DND-41 (cell line): ENCODE measurements at regions not wholly inside any gene's neighbourhood (a gene's known extent, or its start where the extent isn't known, plus 50 kb on each side); places are given as distances from the start of the nearest gene placed in this dataset.

ENCODE experiments used
- ATAC-seq: fragments of 200-7000 bp; cut with Tn5 transposase; 3 replicates; pipeline ENCODE4 v1.9.1; 2021; ENCODE audit warnings: low read depth; ENCODE audit not compliant: insufficient read depth
- DNase-seq: peaks from one replicate; pipeline ENCODE4 v3.0.0-alpha.2; 2020
- H2AFZ ChIP-seq: 2 replicates; pipeline ENCODE4 v1.6.0; 2012; ENCODE audit warnings: low read depth, low read length
- H3K27ac ChIP-seq: 2 replicates; pipeline ENCODE4 v1.5.1; 2012; ENCODE audit warnings: low read length, inconsistent platforms
- H3K27me3 ChIP-seq: fragments of 200-600 bp; sonication (generic); 2 replicates; pipeline ENCODE4 v1.6.0; 2012; ENCODE audit warnings: low read length, mild to moderate bottlenecking, inconsistent platforms; ENCODE audit not compliant: insufficient read depth, poor library complexity
- H3K36me3 ChIP-seq: 2 replicates; pipeline ENCODE4 v1.5.1; 2012; ENCODE audit warnings: low read length, inconsistent platforms; ENCODE audit not compliant: insufficient read depth
- H3K4me1 ChIP-seq: 2 replicates; pipeline ENCODE4 v1.5.1; 2012; ENCODE audit warnings: mild to moderate bottlenecking, low read length; ENCODE audit not compliant: insufficient read depth
- H3K4me2 ChIP-seq: 2 replicates; pipeline ENCODE4 v1.6.0; 2012; ENCODE audit warnings: mild to moderate bottlenecking, moderate library complexity, low read length, inconsistent platforms; ENCODE audit not compliant: insufficient read depth
- H3K4me3 ChIP-seq, 2 experiments: fragments of 200-600 bp in 1 of 2; shearing (Covaris generic) in 1 of 2; 2 replicates each; pipeline ENCODE4 v1.5.1; 2012 to 2016; ENCODE audit warnings: inconsistent platforms in 2 of 2, low read length in 2 of 2, mild to moderate bottlenecking in 2 of 2, low read depth in 1 of 2, moderate library complexity in 1 of 2
- H3K79me2 ChIP-seq: 2 replicates; pipeline ENCODE4 v1.6.0; 2012; ENCODE audit warnings: low read length, inconsistent platforms; ENCODE audit not compliant: insufficient read depth
- H3K9ac ChIP-seq: 2 replicates; pipeline ENCODE4 v1.6.0; 2012; ENCODE audit warnings: low read depth, mild to moderate bottlenecking, inconsistent platforms, low read length, moderate library complexity
- H3K9me3 ChIP-seq: 2 replicates; pipeline ENCODE4 v1.5.1; 2012; ENCODE audit warnings: low read length, moderate library complexity, mild to moderate bottlenecking, inconsistent platforms; ENCODE audit not compliant: insufficient read depth, severe bottlenecking
- H4K20me1 ChIP-seq: 2 replicates; pipeline ENCODE4 v1.6.0; 2012; ENCODE audit warnings: low read length; ENCODE audit not compliant: insufficient read depth
- EZH2 ChIP-seq: IDR thresholded peaks from 3 replicates; pipeline ENCODE4 v1.6.1; 2012; ENCODE audit warnings: borderline replicate concordance, low read depth, mild to moderate bottlenecking, moderate library complexity, low read length, inconsistent platforms; ENCODE audit not compliant: severe bottlenecking
- TF ChIP-seq, protein P1 (sequence below): IDR thresholded peaks from 2 replicates; pipeline ENCODE4 v1.5.1; 2012; ENCODE audit warnings: borderline replicate concordance, low read length, moderate library complexity, mild to moderate bottlenecking; ENCODE audit not compliant: poor library complexity, severe bottlenecking; ENCODE audit errors: extremely low read depth

GRCh38 chr4:167652267-167652666 lies 418.0 kb upstream of the SPOCK3 start:
- H3K9me3 ChIP-seq: no peaks in the 10 kb centered on the region
- H3K4me2 ChIP-seq: no peak overlapping the region
- no peaks in the 10 kb centered on the region for H3K36me3 ChIP-seq
- ATAC-seq: no peak
- no peaks in the 10 kb centered on the region for H3K27me3 ChIP-seq
- no peaks in the 10 kb centered on the region for H3K79me2 ChIP-seq
- no peak overlapping the region for H3K9ac ChIP-seq
- H3K27ac ChIP-seq: no peak overlapping the region
- no peaks in the 10 kb centered on the region for H3K4me1 ChIP-seq
- no peak overlapping the region for H3K4me3 ChIP-seq
- no peaks in the 10 kb centered on the region for H4K20me1 ChIP-seq
- no peak for DNase-seq
- no peak for TF ChIP-seq EZH2
- TF ChIP-seq, protein P1, sequence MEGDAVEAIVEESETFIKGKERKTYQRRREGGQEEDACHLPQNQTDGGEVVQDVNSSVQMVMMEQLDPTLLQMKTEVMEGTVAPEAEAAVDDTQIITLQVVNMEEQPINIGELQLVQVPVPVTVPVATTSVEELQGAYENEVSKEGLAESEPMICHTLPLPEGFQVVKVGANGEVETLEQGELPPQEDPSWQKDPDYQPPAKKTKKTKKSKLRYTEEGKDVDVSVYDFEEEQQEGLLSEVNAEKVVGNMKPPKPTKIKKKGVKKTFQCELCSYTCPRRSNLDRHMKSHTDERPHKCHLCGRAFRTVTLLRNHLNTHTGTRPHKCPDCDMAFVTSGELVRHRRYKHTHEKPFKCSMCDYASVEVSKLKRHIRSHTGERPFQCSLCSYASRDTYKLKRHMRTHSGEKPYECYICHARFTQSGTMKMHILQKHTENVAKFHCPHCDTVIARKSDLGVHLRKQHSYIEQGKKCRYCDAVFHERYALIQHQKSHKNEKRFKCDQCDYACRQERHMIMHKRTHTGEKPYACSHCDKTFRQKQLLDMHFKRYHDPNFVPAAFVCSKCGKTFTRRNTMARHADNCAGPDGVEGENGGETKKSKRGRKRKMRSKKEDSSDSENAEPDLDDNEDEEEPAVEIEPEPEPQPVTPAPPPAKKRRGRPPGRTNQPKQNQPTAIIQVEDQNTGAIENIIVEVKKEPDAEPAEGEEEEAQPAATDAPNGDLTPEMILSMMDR: no peak
- no peak overlapping the region for H2AFZ ChIP-seq

GRCh38 chr4:167688660-167689142 lies 403.6 kb upstream of the ANXA10 start:
- no peak for TF ChIP-seq EZH2
- TF ChIP-seq, protein P1: no peak
- Histone ChIP-seq H3K4me1 (no peaks in the 10 kb centered on the region), H3K4me3 (no peak overlapping the region), H3K79me2 (no peaks in the 10 kb centered on the region), H3K27ac (no peak overlapping the region), H3K9ac (no peak overlapping the region), H2AFZ (no peak overlapping the region), H3K27me3 (no peaks in the 10 kb centered on the region), H3K4me2 (no peak overlapping the region), H3K9me3 (no peaks in the 10 kb centered on the region), H3K36me3 (no peaks in the 10 kb centered on the region), H4K20me1 (no peaks in the 10 kb centered on the region)
- DNase-seq (no peak), ATAC-seq (no peak)

DNA sequence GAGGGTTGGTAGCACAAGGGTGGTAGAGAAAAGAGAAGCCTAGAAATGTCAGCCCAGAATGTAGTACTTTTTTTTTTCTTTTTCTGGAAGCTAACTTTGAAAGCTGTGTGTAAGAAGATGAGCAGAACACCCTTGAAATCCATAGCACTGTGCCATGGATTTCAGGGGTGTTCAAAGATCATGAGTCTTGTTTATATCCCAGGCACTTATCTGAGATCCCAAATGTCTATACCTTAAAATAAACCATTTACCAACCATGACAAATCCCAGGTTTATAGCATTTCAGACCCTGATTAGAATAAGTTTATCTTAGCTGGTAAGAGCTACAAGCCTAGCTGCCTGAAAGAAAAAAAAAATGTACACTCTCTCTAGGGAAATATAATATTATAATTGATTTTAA lies 389.9 kb upstream of the ANXA10 start:
- Histone ChIP-seq H3K27me3 (no peaks in the 10 kb centered on the region), H4K20me1 (no peaks in the 10 kb centered on the region), H3K9ac (no peak overlapping the region), H3K4me3 (no peak overlapping the region), H2AFZ (no peak overlapping the region), H3K4me1 (no peaks in the 10 kb centered on the region), H3K9me3 (no peaks in the 10 kb centered on the region), H3K36me3 (no peaks in the 10 kb centered on the region), H3K27ac (no peak overlapping the region), H3K79me2 (no peaks in the 10 kb centered on the region), H3K4me2 (no peak overlapping the region)
- DNase-seq (no peak), ATAC-seq (no peak)
- TF ChIP-seq EZH2: no peak
- TF ChIP-seq, protein P1: no peak

DNA sequence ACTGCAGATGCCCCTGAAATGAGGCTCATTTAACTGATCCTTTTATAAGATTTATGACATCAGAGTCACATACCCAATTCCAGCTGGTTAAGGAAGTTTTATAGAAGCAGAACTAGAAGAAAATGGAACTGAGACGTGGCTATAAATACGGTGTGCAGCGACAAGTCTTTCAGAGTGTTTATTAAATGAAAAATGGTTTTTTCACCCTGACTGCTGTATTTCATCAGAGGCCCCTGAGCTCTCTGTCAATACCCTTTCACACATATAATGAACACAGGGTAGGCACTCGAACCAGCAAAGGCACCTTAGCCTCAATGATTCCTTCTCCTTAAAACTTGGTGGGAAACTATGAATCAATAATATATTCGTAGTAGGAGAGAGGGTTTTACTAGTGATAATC lies 380.8 kb upstream of the ANXA10 start:
- no peak overlapping the region for H3K27ac ChIP-seq
- H3K9me3 ChIP-seq: no peaks in the 10 kb centered on the region
- H3K4me3 ChIP-seq: no peak overlapping the region
- H4K20me1 ChIP-seq: no peaks in the 10 kb centered on the region
- no peaks in the 10 kb centered on the region for H3K4me1 ChIP-seq
- no peaks in the 10 kb centered on the region for H3K79me2 ChIP-seq
- DNase-seq (no peak), ATAC-seq (no peak)
- H3K4me2 ChIP-seq: no peak overlapping the region
- no peaks in the 10 kb centered on the region for H3K36me3 ChIP-seq
- TF ChIP-seq, protein P1: no peak
- TF ChIP-seq EZH2: no peak
- H3K9ac ChIP-seq: no peak overlapping the region
- H3K27me3 ChIP-seq: no peaks in the 10 kb centered on the region
- no peak overlapping the region for H2AFZ ChIP-seq
